ENCODE measurements at regions not wholly inside any gene's neighbourhood (a gene's known extent, or its start where the extent isn't known, plus 50 kb on each side); places are given as distances from the start of the nearest gene placed in this dataset.
A peak's percentile ranks its signal among the peaks of the same experiment; 100 is the strongest.
"Not testable (repeated sequence)": the region's sequence is repeated elsewhere in the genome, so short reads cannot be mapped to it uniquely, and the experiment has no call there.

GRCh38 chr18:77341527-77342325 is 92.1 kb downstream of the GALR1 start:
- TF ChIP-seq CTCF (IDR thresholded peaks at IDR 0.05), result no peak
- H3K27ac Mint-ChIP-seq, result no peak overlapping the region
- H3K27me3 Mint-ChIP-seq (ENCODE audit: low read depth, poor library complexity), result peaks cover 8% of the 10 kb centered on the region
- H3K9me3 Mint-ChIP-seq, result no peaks in the 10 kb centered on the region
- H3K4me3 Mint-ChIP-seq, result no peak overlapping the region
- DNase-seq, result no peak
- H3K4me1 Mint-ChIP-seq, result peaks cover 15% of the 10 kb centered on the region
- H3K36me3 Mint-ChIP-seq (ENCODE audit: low read depth), result no peaks in the 10 kb centered on the region

- Mint-ChIP-seq H3K27ac (no peak overlapping the region), H3K9me3 (no peaks in the 10 kb centered on the region), H3K4me1 (peaks cover 15% of the 10 kb centered on the region), H3K27me3 (ENCODE audit: low read depth, poor library complexity) (peaks cover 8% of the 10 kb centered on the region), H3K4me3 (no peak overlapping the region), H3K36me3 (ENCODE audit: low read depth) (no peaks in the 10 kb centered on the region)
- TF ChIP-seq CTCF (IDR thresholded peaks at IDR 0.05), result no peak
- no peak for DNase-seq
Observed at GRCh38 chr18:77342736-77343135, 93.1 kb downstream of the GALR1 start.

GRCh38 chr18:77343846-77344510 is 94.3 kb downstream of the GALR1 start:
- peaks cover 8% of the 10 kb centered on the region for H3K27me3 Mint-ChIP-seq (ENCODE audit: low read depth, poor library complexity)
- no peak for TF ChIP-seq CTCF (IDR thresholded peaks at IDR 0.05)
- H3K9me3 Mint-ChIP-seq, result no peaks in the 10 kb centered on the region
- H3K4me3 Mint-ChIP-seq, result no peak overlapping the region
- no peaks in the 10 kb centered on the region for H3K36me3 Mint-ChIP-seq (ENCODE audit: low read depth)
- DNase-seq, result no peak
- peaks cover 15% of the 10 kb centered on the region for H3K4me1 Mint-ChIP-seq
- peak overlapping the region; percentile 79 for H3K27ac Mint-ChIP-seq

- peaks cover 15% of the 10 kb centered on the region for H3K4me1 Mint-ChIP-seq
- H3K36me3 Mint-ChIP-seq (ENCODE audit: low read depth), result no peaks in the 10 kb centered on the region
- H3K27ac Mint-ChIP-seq, result no peak overlapping the region
- no peak for DNase-seq
- H3K4me3 Mint-ChIP-seq, result no peak overlapping the region
- H3K9me3 Mint-ChIP-seq, result peaks cover 5% of the 10 kb centered on the region
- TF ChIP-seq CTCF (IDR thresholded peaks at IDR 0.05), result no peak
- peaks cover 8% of the 10 kb centered on the region for H3K27me3 Mint-ChIP-seq (ENCODE audit: low read depth, poor library complexity)
Observed at GRCh38 chr18:77344786-77345500, 95.3 kb downstream of the GALR1 start.

- DNase-seq, result no peak
- Mint-ChIP-seq H3K9me3 (peaks cover 16% of the 10 kb centered on the region), H3K4me3 (no peak overlapping the region), H3K27me3 (ENCODE audit: low read depth, poor library complexity) (peaks cover 7% of the 10 kb centered on the region), H3K36me3 (ENCODE audit: low read depth) (no peaks in the 10 kb centered on the region), H3K4me1 (peaks cover 15% of the 10 kb centered on the region), H3K27ac (no peak overlapping the region)
- TF ChIP-seq CTCF (IDR thresholded peaks at IDR 0.05), result no peak
Observed at GRCh38 chr18:77346208-77346810, 96.7 kb downstream of the GALR1 start.

- not testable (repeated sequence) for H3K36me3 Mint-ChIP-seq (ENCODE audit: low read depth); H3K4me3 Mint-ChIP-seq; H3K27me3 Mint-ChIP-seq (ENCODE audit: low read depth, poor library complexity); H3K4me1 Mint-ChIP-seq; DNase-seq; H3K27ac Mint-ChIP-seq
- peaks cover 16% of the 10 kb centered on the region for H3K9me3 Mint-ChIP-seq
Observed at GRCh38 chr18:77353349-77353748, 103.7 kb downstream of the GALR1 start.
